T-cell (primary cell): ENCODE measurements at regions not wholly inside any gene's neighbourhood (a gene's known extent, or its start where the extent isn't known, plus 50 kb on each side); places are given as distances from the start of the nearest gene placed in this dataset.
A peak's percentile ranks its signal among the peaks of the same experiment; 100 is the strongest.

Experiments used
- ATAC-seq, 4 experiments: fragments of 200-7000 bp in 3 of 4; fragments of 150-1000 bp in 1 of 4; cut with Tn5 transposase; replicated peaks in 1 of 4; 1 replicate in 3 of 4; 2 replicates in 1 of 4; pipeline ENCODE4 v1.10.0; 2021; ENCODE audit warnings: moderate library complexity in 3 of 4, mild to moderate bottlenecking in 2 of 4, moderate number of reproducible peaks in 1 of 4
- CTCF ChIA-PET, 2 donors: fragments of 300-600 bp; sonication (Branson Sonifier 250); formaldehyde crosslinking; loops; one replicate each; lab custom pipeline; 2022; ENCODE audit warnings: antibody characterized with exemption in 2 of 2; lab: Charles Lee
- POLR2A ChIA-PET, 2 donors: fragments of 300-600 bp; sonication (Branson Sonifier 250); formaldehyde crosslinking; loops; one replicate each; lab custom pipeline; 2022; ENCODE audit warnings: antibody characterized with exemption in 2 of 2; lab: Charles Lee
- DNase-seq, 35 experiments: peaks; one replicate each; pipeline versions ENCODE4 v3.0.0 to v3.0.0-alpha.2; 2013 to 2023
- H3K27ac ChIP-seq: one replicate; pipeline ENCODE4 v1.5.1; 2013; ENCODE audit warnings: low read length
- H3K27me3 ChIP-seq, 2 experiments: replicated peaks in 1 of 2; 1 replicate in 1 of 2; 2 replicates in 1 of 2; pipeline versions ENCODE4 v1.6.1 to v1.7.0; 2013; ENCODE audit warnings: low read length in 1 of 2, mixed read lengths in 1 of 2; ENCODE audit not compliant: control insufficient read depth in 2 of 2, insufficient read depth in 2 of 2; ENCODE audit errors: extremely low read depth in 1 of 2
- H3K36me3 ChIP-seq, 2 donors: 1 replicate in 1 of 2; 2 replicates in 1 of 2; pipeline versions ENCODE4 v1.6.1 to v1.7.0; 2013; ENCODE audit warnings: low read length in 1 of 2; ENCODE audit not compliant: control insufficient read depth in 2 of 2, insufficient read depth in 1 of 2; ENCODE audit errors: extremely low read depth in 1 of 2
- H3K4me1 ChIP-seq, 2 experiments: 1 replicate in 1 of 2; 2 replicates in 1 of 2; pipeline versions ENCODE4 v1.6.1 to v1.7.0; 2013; ENCODE audit warnings: low read length in 2 of 2, mixed read lengths in 1 of 2; ENCODE audit not compliant: insufficient read depth in 2 of 2, control insufficient read depth in 1 of 2; ENCODE audit errors: extremely low read depth in 1 of 2
- H3K4me3 ChIP-seq, 2 donors: 1 replicate in 1 of 2; 2 replicates in 1 of 2; pipeline versions ENCODE4 v1.5.1 to v1.7.0; 2013; ENCODE audit warnings: mild to moderate bottlenecking in 2 of 2, low read length in 1 of 2, moderate library complexity in 1 of 2; ENCODE audit not compliant: control insufficient read depth in 1 of 2; ENCODE audit errors: extremely low read depth in 1 of 2
- H3K9me3 ChIP-seq: 2 replicates; pipeline ENCODE4 v1.7.0; 2013
- H3K27ac Mint-ChIP-seq, 2 donors: one replicate each; pipeline ENCODE4 v1.8.0; 2020 to 2021; ENCODE audit warnings: mild to moderate bottlenecking in 2 of 2, mixed read lengths in 2 of 2
- H3K27me3 Mint-ChIP-seq, 2 donors: one replicate each; pipeline ENCODE4 v1.8.0; 2021 to 2022; ENCODE audit warnings: mixed read lengths in 2 of 2
- H3K36me3 Mint-ChIP-seq: one replicate; pipeline ENCODE4 v1.8.0; 2021; ENCODE audit warnings: mixed read lengths
- H3K4me1 Mint-ChIP-seq, 3 donors: one replicate each; pipeline ENCODE4 v1.8.0; 2020 to 2022; ENCODE audit warnings: mixed read lengths in 3 of 3, mild to moderate bottlenecking in 1 of 3
- H3K4me3 Mint-ChIP-seq, 3 donors: one replicate each; pipeline ENCODE4 v1.8.0; 2020 to 2022; ENCODE audit warnings: mild to moderate bottlenecking in 3 of 3, mixed read lengths in 3 of 3, moderate library complexity in 3 of 3
- H3K9me3 Mint-ChIP-seq, 3 donors: one replicate each; pipeline ENCODE4 v1.8.0; 2020 to 2022; ENCODE audit warnings: mixed read lengths in 3 of 3
- WGBS: methylation state at CpG from one replicate; pipeline ENCODE4 v1.1.5; 2013; ENCODE audit warnings: missing lambda C conversion rate; ENCODE audit not compliant: insufficient coverage; 5-methylcytosine and 5-hydroxymethylcytosine counted together

DNA sequence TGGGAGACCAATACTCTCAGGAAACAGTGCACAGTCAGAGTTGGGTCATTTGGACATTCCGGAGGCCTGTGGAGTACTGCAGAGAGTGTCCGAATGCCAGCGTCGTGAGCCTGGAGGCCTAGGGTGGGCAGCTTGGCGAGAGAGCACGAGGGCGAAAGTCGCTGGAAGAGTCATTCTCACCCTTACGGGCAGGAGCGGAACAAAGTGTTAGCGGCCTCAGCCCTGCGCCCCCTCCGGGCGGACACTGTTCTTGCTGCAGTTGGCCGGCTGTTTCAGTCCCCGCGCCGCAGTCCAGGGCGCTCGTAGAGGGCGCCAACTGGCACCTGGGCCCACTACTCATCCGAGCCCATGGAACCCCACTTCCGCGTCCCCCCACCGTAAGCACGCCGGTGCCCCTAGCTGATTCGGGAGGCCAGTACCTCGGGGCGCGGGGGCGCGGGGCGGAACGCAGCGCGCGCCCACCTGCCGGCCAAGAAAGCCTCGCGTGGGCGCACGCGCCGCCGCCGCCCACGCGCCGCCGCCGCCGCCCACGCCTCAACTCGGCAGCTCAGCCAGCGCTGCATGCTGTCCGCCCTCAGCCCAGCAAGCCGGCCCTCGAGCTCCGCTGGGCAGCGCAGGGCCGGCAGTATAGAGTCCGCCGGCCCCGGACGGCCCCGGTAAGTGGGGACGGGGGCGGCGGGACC is 99.7 kb upstream of the CCL21 start:
- Histone ChIP-seq H3K36me3 (no peaks in the 10 kb centered on the region), H3K27me3 (peaks cover 20 to 21% of the 10 kb centered on the region in 2 experiments), H3K4me3 (no peak overlapping the region), H3K4me1 (no peaks in the 10 kb centered on the region), H3K9me3 (no peaks in the 10 kb centered on the region), H3K27ac (no peak overlapping the region)
- ATAC-seq (no peak), DNase-seq (no peak)
- CTCF ChIA-PET = no interaction called here
- peak overlapping the region in 1 of 2 donors; percentile 51 for H3K27ac Mint-ChIP-seq
- POLR2A ChIA-PET = interaction anchor here in 1 of 2 donors (0.7 kb wide), 1 partner anchor 101 kb away, joined by 3 read pairs; no protein-coding TSS in a partner anchor
- no peak overlapping the region for H3K4me3 Mint-ChIP-seq
- H3K27me3 Mint-ChIP-seq = peaks cover 49 to 64% of the 10 kb centered on the region in 2 donors
- 20% methylated on average over 70 of the region's 70 CpGs for WGBS
- peaks cover 3 to 27% (median 23%) of the 10 kb centered on the region in 3 donors for H3K9me3 Mint-ChIP-seq
- no peaks in the 10 kb centered on the region for H3K36me3 Mint-ChIP-seq
- peaks cover 0 to 3% (median 0%) of the 10 kb centered on the region in 3 donors for H3K4me1 Mint-ChIP-seq

DNA sequence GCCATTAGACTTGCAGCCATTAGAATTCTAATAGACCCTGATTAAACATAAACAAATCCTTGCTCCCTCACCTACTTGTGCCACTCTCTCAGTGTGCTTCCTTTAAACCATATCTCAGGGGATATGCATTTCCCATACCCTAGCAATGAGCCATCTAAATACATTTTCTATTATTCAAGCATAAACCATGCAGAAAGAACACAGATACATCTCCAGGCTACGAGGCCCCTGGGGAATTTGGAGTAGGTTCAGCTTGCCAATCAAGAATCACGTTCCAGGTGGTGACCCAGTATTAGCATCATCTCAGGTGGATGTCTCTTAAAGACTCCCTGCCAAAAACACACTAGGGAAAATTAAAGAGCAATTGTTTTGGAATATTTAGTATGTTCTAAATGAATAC is 93.0 kb upstream of the CCL21 start:
- Histone ChIP-seq H3K4me3 (no peak overlapping the region), H3K27ac (no peak overlapping the region), H3K27me3 (peaks cover 0 to 3% of the 10 kb centered on the region in 2 experiments), H3K4me1 (no peaks in the 10 kb centered on the region), H3K36me3 (no peaks in the 10 kb centered on the region), H3K9me3 (no peaks in the 10 kb centered on the region)
- POLR2A ChIA-PET = no interaction called here
- Mint-ChIP-seq H3K27ac (no peak overlapping the region), H3K27me3 (peaks cover 23 to 50% of the 10 kb centered on the region in 2 donors), H3K36me3 (no peaks in the 10 kb centered on the region), H3K9me3 (peaks cover 0 to 17% (median 12%) of the 10 kb centered on the region in 3 donors), H3K4me1 (no peaks in the 10 kb centered on the region), H3K4me3 (no peak overlapping the region)
- no peak for ATAC-seq
- no CpG with 5 or more reads among the region's 2 CpGs for WGBS
- no peak for DNase-seq
- CTCF ChIA-PET = interaction anchor here in 1 of 2 donors (0.7 kb wide), 1 partner anchor 76 kb away, joined by 4 read pairs; no protein-coding TSS in a partner anchor

DNA sequence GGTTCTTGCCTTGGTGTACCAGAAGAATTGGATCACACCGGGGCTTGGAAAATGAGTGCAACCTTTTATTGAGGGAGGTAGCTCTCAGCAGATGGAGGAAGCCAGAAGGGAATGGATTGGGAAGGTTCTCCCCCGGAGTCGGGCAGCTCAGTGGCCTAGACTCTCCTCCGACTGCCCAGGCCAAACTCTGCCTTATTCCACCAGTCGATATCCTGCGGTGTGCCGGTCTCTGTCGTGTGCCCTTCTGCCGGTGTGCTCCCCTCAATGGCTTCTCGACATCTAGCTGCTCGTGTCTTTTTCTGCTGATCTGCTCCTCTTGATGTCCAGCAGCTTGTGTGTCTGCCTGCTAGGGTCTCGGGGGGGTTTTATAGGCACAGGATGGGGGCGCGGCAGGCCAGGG is 87.4 kb upstream of the CCL21 start:
- DNase-seq (no peak), ATAC-seq (no peak)
- Mint-ChIP-seq H3K9me3 (peaks cover 0 to 3% (median 0%) of the 10 kb centered on the region in 3 donors), H3K27ac (no peak overlapping the region), H3K36me3 (no peaks in the 10 kb centered on the region), H3K4me1 (no peaks in the 10 kb centered on the region), H3K4me3 (no peak overlapping the region), H3K27me3 (peaks cover 38 to 54% of the 10 kb centered on the region in 2 donors)
- 67% methylated on average over 10 of the region's 14 CpGs for WGBS
- no peaks in the 10 kb centered on the region for H3K36me3 ChIP-seq
- H3K27ac ChIP-seq = no peak overlapping the region
- no peaks in the 10 kb centered on the region for H3K9me3 ChIP-seq
- ChIA-PET CTCF (no interaction called here), POLR2A (no interaction called here)
- no peak overlapping the region for H3K4me3 ChIP-seq
- H3K27me3 ChIP-seq = peaks cover 0 to 18% of the 10 kb centered on the region in 2 experiments
- no peaks in the 10 kb centered on the region for H3K4me1 ChIP-seq

DNA sequence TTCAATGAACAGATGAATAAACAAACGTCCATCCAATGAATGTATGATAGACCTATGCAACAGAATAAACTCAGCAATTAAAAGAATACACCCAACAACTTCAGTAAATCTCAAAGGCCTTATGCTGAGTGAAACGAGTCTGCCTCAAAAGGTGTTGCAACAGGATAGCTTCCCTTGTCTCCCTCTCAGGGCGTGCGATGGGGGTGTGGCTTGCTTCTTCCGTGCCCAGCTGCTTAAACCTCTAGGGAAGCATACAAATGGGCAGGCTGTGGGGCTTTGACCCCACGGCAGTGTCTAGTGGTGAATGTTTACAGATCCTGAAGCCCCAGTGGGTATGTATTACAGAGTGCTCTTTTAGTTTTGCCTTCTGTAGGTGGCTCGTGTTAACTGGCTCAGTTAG is 87.0 kb upstream of the CCL21 start:
- no peak overlapping the region for H3K27ac ChIP-seq
- no peaks in the 10 kb centered on the region for H3K4me1 Mint-ChIP-seq
- no peak overlapping the region for H3K4me3 ChIP-seq
- CTCF ChIA-PET = no interaction called here
- no peaks in the 10 kb centered on the region for H3K9me3 ChIP-seq
- peaks cover 0 to 18% of the 10 kb centered on the region in 2 experiments for H3K27me3 ChIP-seq
- H3K36me3 Mint-ChIP-seq = no peaks in the 10 kb centered on the region
- no peaks in the 10 kb centered on the region for H3K4me1 ChIP-seq
- H3K9me3 Mint-ChIP-seq = peaks cover 0 to 3% (median 0%) of the 10 kb centered on the region in 3 donors
- POLR2A ChIA-PET = no interaction called here
- H3K4me3 Mint-ChIP-seq = no peak overlapping the region
- no peak overlapping the region for H3K27ac Mint-ChIP-seq
- H3K27me3 Mint-ChIP-seq = peaks cover 35 to 58% of the 10 kb centered on the region in 2 donors
- DNase-seq = no peak
- ATAC-seq = no peak
- no peaks in the 10 kb centered on the region for H3K36me3 ChIP-seq
- 49% methylated on average over 4 of the region's 7 CpGs for WGBS

DNA sequence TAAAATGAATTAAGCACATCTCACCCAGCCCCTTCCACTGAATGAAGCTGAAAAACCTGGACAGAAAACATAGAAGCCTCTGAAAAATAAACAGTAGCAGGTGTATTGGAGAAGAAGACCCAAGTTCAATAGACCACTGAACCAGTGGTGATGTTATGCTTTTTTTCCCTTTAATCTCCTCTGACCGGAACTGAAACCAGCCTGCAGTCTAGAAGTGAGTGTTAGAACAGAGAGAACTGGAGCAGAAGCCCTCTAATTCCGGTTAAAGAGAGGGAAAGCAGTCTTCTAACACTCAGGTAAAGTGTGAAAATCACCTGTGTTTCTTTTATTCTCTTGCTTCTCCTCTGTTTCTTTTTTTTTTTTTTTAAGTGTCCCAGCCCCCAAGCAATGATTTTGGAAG is 83.5 kb upstream of the CCL21 start:
- Histone ChIP-seq H3K27ac (no peak overlapping the region), H3K9me3 (no peaks in the 10 kb centered on the region), H3K36me3 (no peaks in the 10 kb centered on the region), H3K4me3 (no peak overlapping the region), H3K27me3 (peaks cover 0 to 21% of the 10 kb centered on the region in 2 experiments), H3K4me1 (no peaks in the 10 kb centered on the region)
- WGBS = no CpG with 5 or more reads among the region's 2 CpGs
- ChIA-PET POLR2A (no interaction called here), CTCF (no interaction called here)
- Mint-ChIP-seq H3K4me3 (no peak overlapping the region), H3K27ac (no peak overlapping the region), H3K27me3 (peaks cover 43 to 71% of the 10 kb centered on the region in 2 donors), H3K36me3 (no peaks in the 10 kb centered on the region), H3K9me3 (peaks cover 0 to 3% (median 0%) of the 10 kb centered on the region in 3 donors), H3K4me1 (no peaks in the 10 kb centered on the region)
- ATAC-seq (no peak), DNase-seq (no peak)

DNA sequence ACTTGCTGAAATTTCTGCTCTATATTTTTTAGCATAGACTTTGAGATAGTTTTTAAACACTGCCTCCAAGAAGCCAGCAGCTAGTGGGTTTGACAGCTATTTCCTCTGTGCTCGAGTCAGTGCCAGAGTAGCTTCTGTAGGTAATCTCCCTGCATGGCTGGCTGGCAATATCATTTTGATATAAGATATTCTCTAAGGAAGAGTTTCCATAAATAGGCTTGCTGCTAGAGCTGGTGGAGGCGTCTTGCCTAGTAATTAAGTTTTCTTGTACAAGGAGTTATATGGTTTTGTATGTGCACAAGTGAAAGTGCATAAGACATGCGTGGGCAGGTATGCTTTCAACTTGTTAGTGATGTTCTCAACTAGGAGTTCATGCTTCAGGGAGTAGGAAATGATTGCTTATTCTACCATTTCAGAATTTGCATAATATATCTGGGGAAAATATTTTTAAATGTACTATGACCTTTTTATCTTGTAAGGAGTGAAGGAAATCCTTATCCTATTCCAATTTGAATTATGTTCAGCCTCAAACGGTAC is 74.1 kb upstream of the CCL21 start:
- ChIA-PET CTCF (no interaction called here), POLR2A (no interaction called here)
- Mint-ChIP-seq H3K4me3 (no peak overlapping the region), H3K4me1 (no peaks in the 10 kb centered on the region), H3K36me3 (no peaks in the 10 kb centered on the region), H3K27ac (no peak overlapping the region), H3K27me3 (peaks cover 17 to 21% of the 10 kb centered on the region in 2 donors), H3K9me3 (no peaks in the 10 kb centered on the region)
- Histone ChIP-seq H3K27me3 (peaks cover 0 to 2% of the 10 kb centered on the region in 2 experiments), H3K9me3 (no peaks in the 10 kb centered on the region), H3K36me3 (no peaks in the 10 kb centered on the region), H3K4me3 (no peak overlapping the region), H3K4me1 (no peaks in the 10 kb centered on the region), H3K27ac (no peak overlapping the region)
- ATAC-seq (no peak), DNase-seq (no peak)
- 38% methylated on average over 2 of the region's 4 CpGs for WGBS
